Smooth muscle cell (in vitro differentiated cells): ENCODE measurements at regions not wholly inside any gene's neighbourhood (a gene's known extent, or its start where the extent isn't known, plus 50 kb on each side); places are given as distances from the start of the nearest gene placed in this dataset.

Experiments
- DNase-seq: peaks from one replicate; lab custom pipeline; 2025; ENCODE audit not compliant: unreplicated experiment; lab: John Stamatoyannopoulos, UW
- H2AFZ ChIP-seq: fragments of 200-600 bp; sonication (generic); 2 replicates; pipeline ENCODE4 v1.6.0; 2016; ENCODE audit warnings: antibody characterized with exemption, low read depth, mild to moderate bottlenecking
- H3F3A ChIP-seq: fragments of 200-600 bp; sonication (generic); 2 replicates; pipeline ENCODE4 v1.6.0; 2017; ENCODE audit warnings: antibody characterized with exemption, low read depth
- H3K27ac ChIP-seq: fragments of 200-600 bp; sonication (generic); 2 replicates; pipeline ENCODE4 v1.5.1; 2016; ENCODE audit warnings: low read depth, mild to moderate bottlenecking
- H3K27me3 ChIP-seq: fragments of 200-600 bp; sonication (generic); 2 replicates; pipeline ENCODE4 v1.6.1; 2016; ENCODE audit warnings: low read depth, mild to moderate bottlenecking
- H3K36me3 ChIP-seq: fragments of 200-600 bp; sonication (generic); 2 replicates; pipeline ENCODE4 v1.5.1; 2016; ENCODE audit warnings: low read depth
- H3K4me1 ChIP-seq: fragments of 200-600 bp; sonication (generic); 2 replicates; pipeline ENCODE4 v1.5.1; 2016; ENCODE audit warnings: low read depth
- H3K4me2 ChIP-seq: fragments of 200-600 bp; sonication (generic); 2 replicates; pipeline ENCODE4 v1.6.0; 2016; ENCODE audit warnings: mild to moderate bottlenecking
- H3K4me3 ChIP-seq: fragments of 200-600 bp; sonication (generic); 2 replicates; pipeline ENCODE4 v1.5.1; 2016; ENCODE audit warnings: mild to moderate bottlenecking
- H3K79me2 ChIP-seq: fragments of 200-600 bp; sonication (generic); 2 replicates; pipeline ENCODE4 v1.6.0; 2016; ENCODE audit warnings: low read depth, mild to moderate bottlenecking
- H3K9ac ChIP-seq: fragments of 200-600 bp; sonication (generic); 2 replicates; pipeline ENCODE4 v1.6.0; 2016; ENCODE audit warnings: low read depth
- H3K9me3 ChIP-seq: fragments of 200-600 bp; sonication (generic); replicated peaks from 2 replicates; pipeline ENCODE4 v1.5.1; 2016; ENCODE audit warnings: low read depth
- H4K20me1 ChIP-seq: fragments of 200-600 bp; sonication (generic); 2 replicates; pipeline ENCODE4 v1.6.0; 2016; ENCODE audit warnings: low read depth
- WGBS: methylation state at CpG from one replicate; pipeline ENCODE4 v1.1.7; 2016; ENCODE audit warnings: low lambda C conversion rate; 5-methylcytosine and 5-hydroxymethylcytosine counted together
- TF ChIP-seq, protein P1 (sequence below): fragments of 200-600 bp; sonication (generic); IDR thresholded peaks from 2 replicates; pipeline ENCODE4 v1.5.1; 2017; ENCODE audit warnings: borderline replicate concordance, mild to moderate bottlenecking, antibody characterized with exemption; ENCODE audit not compliant: insufficient read depth, poor library complexity, severe bottlenecking

DNA sequence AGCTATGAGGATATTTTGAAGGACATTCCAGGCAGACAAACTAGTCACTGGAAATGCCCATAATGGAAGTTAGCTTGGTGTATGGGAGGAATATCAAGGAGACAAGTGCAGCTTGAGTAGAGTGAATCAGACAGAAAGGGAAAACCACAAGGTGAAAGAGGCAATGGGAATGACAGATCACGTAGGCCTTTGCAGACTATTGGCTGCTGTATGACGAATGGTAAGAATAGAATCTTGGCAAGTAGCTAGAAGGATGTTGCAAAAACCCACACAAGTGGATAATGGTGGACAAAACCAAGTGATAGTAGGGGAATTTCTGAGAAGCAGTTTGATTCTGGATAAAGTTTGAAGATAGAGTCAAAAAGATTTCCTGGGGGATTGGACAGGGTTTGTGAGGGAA, 196.9 kb upstream of the NOVA1 start:
- H4K20me1 ChIP-seq = no peaks in the 10 kb centered on the region
- no peak for DNase-seq
- no peak overlapping the region for H3K4me3 ChIP-seq
- no peaks in the 10 kb centered on the region for H3K4me1 ChIP-seq
- no peaks in the 10 kb centered on the region for H3K27me3 ChIP-seq
- H3K9me3 ChIP-seq = no peaks in the 10 kb centered on the region
- no peak overlapping the region for H3K9ac ChIP-seq
- H3K79me2 ChIP-seq = no peaks in the 10 kb centered on the region
- WGBS = 76% methylated on average over 2 of the region's 2 CpGs
- H2AFZ ChIP-seq = no peak overlapping the region
- no peaks in the 10 kb centered on the region for H3K36me3 ChIP-seq
- no peaks in the 10 kb centered on the region for H3F3A ChIP-seq
- H3K4me2 ChIP-seq = no peak overlapping the region
- H3K27ac ChIP-seq = no peak overlapping the region
- TF ChIP-seq, protein P1, sequence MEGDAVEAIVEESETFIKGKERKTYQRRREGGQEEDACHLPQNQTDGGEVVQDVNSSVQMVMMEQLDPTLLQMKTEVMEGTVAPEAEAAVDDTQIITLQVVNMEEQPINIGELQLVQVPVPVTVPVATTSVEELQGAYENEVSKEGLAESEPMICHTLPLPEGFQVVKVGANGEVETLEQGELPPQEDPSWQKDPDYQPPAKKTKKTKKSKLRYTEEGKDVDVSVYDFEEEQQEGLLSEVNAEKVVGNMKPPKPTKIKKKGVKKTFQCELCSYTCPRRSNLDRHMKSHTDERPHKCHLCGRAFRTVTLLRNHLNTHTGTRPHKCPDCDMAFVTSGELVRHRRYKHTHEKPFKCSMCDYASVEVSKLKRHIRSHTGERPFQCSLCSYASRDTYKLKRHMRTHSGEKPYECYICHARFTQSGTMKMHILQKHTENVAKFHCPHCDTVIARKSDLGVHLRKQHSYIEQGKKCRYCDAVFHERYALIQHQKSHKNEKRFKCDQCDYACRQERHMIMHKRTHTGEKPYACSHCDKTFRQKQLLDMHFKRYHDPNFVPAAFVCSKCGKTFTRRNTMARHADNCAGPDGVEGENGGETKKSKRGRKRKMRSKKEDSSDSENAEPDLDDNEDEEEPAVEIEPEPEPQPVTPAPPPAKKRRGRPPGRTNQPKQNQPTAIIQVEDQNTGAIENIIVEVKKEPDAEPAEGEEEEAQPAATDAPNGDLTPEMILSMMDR = no peak

DNA sequence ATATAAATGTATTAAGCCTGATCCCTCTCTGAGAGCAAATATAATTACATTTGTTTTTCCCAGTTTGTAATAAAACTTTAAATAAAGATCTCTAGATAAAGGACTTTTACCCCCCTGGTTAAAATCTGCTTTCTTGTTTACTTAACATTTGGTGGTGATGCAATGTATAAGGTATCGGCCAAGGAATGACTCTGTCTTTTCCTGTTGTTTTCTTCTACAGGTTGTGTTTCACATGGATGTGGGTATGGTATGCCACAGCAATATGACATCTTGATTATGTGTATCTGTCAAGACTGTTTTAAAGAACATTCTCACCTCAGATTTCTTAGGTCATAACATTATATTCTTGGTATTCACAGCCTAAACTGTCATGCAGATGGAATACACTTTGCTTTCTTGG, 210.6 kb upstream of the NOVA1 start:
- H3K4me2 ChIP-seq = no peak overlapping the region
- no peaks in the 10 kb centered on the region for H3K4me1 ChIP-seq
- H3K27ac ChIP-seq = no peak overlapping the region
- no peaks in the 10 kb centered on the region for H3K9me3 ChIP-seq
- TF ChIP-seq, protein P1 = no peak
- H3K79me2 ChIP-seq = no peaks in the 10 kb centered on the region
- no peak for DNase-seq
- no peak overlapping the region for H2AFZ ChIP-seq
- 88% methylated on average over 1 of the region's 1 CpG for WGBS
- H4K20me1 ChIP-seq = no peaks in the 10 kb centered on the region
- no peaks in the 10 kb centered on the region for H3K27me3 ChIP-seq
- H3K4me3 ChIP-seq = no peak overlapping the region
- no peaks in the 10 kb centered on the region for H3K36me3 ChIP-seq
- H3K9ac ChIP-seq = no peak overlapping the region
- H3F3A ChIP-seq = no peaks in the 10 kb centered on the region

DNA sequence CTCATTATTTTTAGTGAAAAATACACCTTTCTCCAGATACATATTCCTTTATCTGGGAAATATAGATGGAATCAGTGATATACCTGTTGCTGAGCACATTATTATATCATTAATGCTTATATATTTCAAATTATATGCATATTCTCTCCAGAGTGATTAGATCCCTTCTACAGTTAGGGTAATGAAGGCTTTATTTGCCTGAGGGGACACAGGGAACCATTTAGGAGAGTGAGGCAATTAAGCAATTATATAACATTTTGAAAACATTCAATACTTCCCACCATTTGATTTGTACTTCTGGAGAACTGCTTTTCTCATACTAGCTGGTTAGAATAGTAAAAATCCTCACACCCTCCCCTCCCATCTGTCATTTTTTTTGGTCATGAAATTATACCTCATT, 212.8 kb upstream of the NOVA1 start:
- Histone ChIP-seq H3K4me2 (no peak overlapping the region), H3K27ac (no peak overlapping the region), H3K79me2 (no peaks in the 10 kb centered on the region), H3K27me3 (no peaks in the 10 kb centered on the region), H3K9me3 (no peaks in the 10 kb centered on the region), H3F3A (no peaks in the 10 kb centered on the region), H3K4me3 (no peak overlapping the region), H3K9ac (no peak overlapping the region), H3K4me1 (no peaks in the 10 kb centered on the region), H4K20me1 (no peaks in the 10 kb centered on the region), H2AFZ (no peak overlapping the region), H3K36me3 (no peaks in the 10 kb centered on the region)
- TF ChIP-seq, protein P1 = no peak
- no peak for DNase-seq

DNA sequence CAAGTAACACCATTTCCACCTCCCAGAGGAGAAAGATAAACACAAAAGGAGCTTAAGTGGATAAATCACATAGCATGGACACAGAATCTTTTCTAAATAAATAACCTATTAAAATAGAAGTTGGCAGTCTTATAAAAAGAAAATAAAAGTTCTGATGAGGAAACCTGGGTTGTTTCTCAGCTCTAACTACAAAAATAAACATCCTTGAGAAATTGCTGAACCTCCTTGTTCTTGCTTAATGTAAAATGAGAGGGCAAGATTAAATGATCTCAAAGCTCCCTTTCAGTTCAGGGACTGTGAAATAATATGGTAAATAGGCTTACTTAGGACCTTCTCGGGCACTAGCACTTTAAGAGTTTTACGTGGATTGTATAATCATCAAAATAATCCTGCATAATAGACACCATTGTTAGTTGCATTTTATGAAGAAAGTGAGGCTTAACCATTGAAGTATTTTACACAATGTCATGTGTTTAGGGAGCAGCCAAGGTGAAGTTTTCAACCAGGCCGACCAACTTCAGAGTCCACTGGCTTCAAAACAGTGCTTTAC, 214.0 kb upstream of the NOVA1 start:
- DNase-seq = no peak
- TF ChIP-seq, protein P1 = no peak
- H3F3A ChIP-seq = no peaks in the 10 kb centered on the region
- no peak overlapping the region for H2AFZ ChIP-seq
- no peaks in the 10 kb centered on the region for H3K79me2 ChIP-seq
- no peak overlapping the region for H3K27ac ChIP-seq
- no peaks in the 10 kb centered on the region for H3K4me1 ChIP-seq
- H3K27me3 ChIP-seq = no peaks in the 10 kb centered on the region
- H3K9me3 ChIP-seq = no peaks in the 10 kb centered on the region
- H3K4me3 ChIP-seq = no peak overlapping the region
- no peak overlapping the region for H3K9ac ChIP-seq
- no peak overlapping the region for H3K4me2 ChIP-seq
- H4K20me1 ChIP-seq = no peaks in the 10 kb centered on the region
- H3K36me3 ChIP-seq = no peaks in the 10 kb centered on the region
- 87% methylated on average over 3 of the region's 3 CpGs for WGBS
